HG02938 (cell line): ENCODE measurements at regions not wholly inside any gene's neighbourhood (a gene's known extent, or its start where the extent isn't known, plus 50 kb on each side); places are given as distances from the start of the nearest gene placed in this dataset.

Experiments used
- ATAC-seq: cut with Tn5 transposase; IDR thresholded peaks from one replicate; pipeline ENCODE4 v1.9.1; 2021; ENCODE audit warnings: mild to moderate bottlenecking, moderate library complexity; ENCODE audit not compliant: unreplicated experiment

GRCh38 chr12:92615086-92615485, 87.7 kb upstream of the PLEKHG7 start:
- no peak for ATAC-seq

GRCh38 chr12:92614502-92614901, 88.3 kb upstream of the PLEKHG7 start:
- no peak for ATAC-seq

- no peak for ATAC-seq
Measured at GRCh38 chr12:92614001-92614400, 88.8 kb upstream of the PLEKHG7 start.

- ATAC-seq: no peak
Measured at GRCh38 chr12:92612611-92613010, 90.2 kb upstream of the PLEKHG7 start.

- no peak for ATAC-seq
Measured at GRCh38 chr12:92608151-92609091, 94.4 kb upstream of the PLEKHG7 start.

- no peak for ATAC-seq
Measured at GRCh38 chr12:92606956-92607355, 95.8 kb upstream of the PLEKHG7 start.

- no peak for ATAC-seq
Measured at GRCh38 chr12:92605621-92606170, 97.1 kb upstream of the PLEKHG7 start.

GRCh38 chr12:92604786-92605185, 98.0 kb upstream of the PLEKHG7 start:
- ATAC-seq: no peak

GRCh38 chr12:92603741-92604432, 98.9 kb upstream of the PLEKHG7 start:
- no peak for ATAC-seq

GRCh38 chr12:92602930-92603623, 99.7 kb upstream of the PLEKHG7 start:
- no peak for ATAC-seq

- ATAC-seq: no peak
Measured at GRCh38 chr12:92602476-92602875, 100.3 kb upstream of the PLEKHG7 start.

- no peak for ATAC-seq
Measured at GRCh38 chr12:92601680-92602079, 101.1 kb upstream of the PLEKHG7 start.

- ATAC-seq: no peak
Measured at GRCh38 chr12:92601176-92601575, 101.6 kb upstream of the PLEKHG7 start.

- no peak for ATAC-seq
Measured at GRCh38 chr12:92600052-92600451, 102.7 kb upstream of the PLEKHG7 start.

GRCh38 chr12:92597997-92598396, 104.8 kb upstream of the PLEKHG7 start:
- no peak for ATAC-seq

GRCh38 chr12:92597118-92597517, 105.7 kb upstream of the PLEKHG7 start:
- no peak for ATAC-seq

- no peak for ATAC-seq
Measured at GRCh38 chr12:92596383-92596782, 106.4 kb upstream of the PLEKHG7 start.

GRCh38 chr12:92595663-92596062, 107.1 kb upstream of the PLEKHG7 start:
- ATAC-seq: no peak

- peak; percentile 100 for ATAC-seq
Measured at GRCh38 chr12:92593734-92594402, 108.9 kb upstream of the PLEKHG7 start.

GRCh38 chr12:92585115-92585727, 117.6 kb upstream of the PLEKHG7 start:
- no peak for ATAC-seq
